Progenitor cell of endocrine pancreas (in vitro differentiated cells): ENCODE measurements at regions not wholly inside any gene's neighbourhood (a gene's known extent, or its start where the extent isn't known, plus 50 kb on each side); places are given as distances from the start of the nearest gene placed in this dataset.

Source experiments
- DNase-seq: peaks from one replicate; pipeline ENCODE4 v3.0.0; 2021; ENCODE audit warnings: low spot score; ENCODE audit not compliant: unreplicated experiment
- H3K27ac Mint-ChIP-seq: 2 replicates; pipeline ENCODE4 v1.8.0; 2021; ENCODE audit warnings: mild to moderate bottlenecking, moderate library complexity, mixed read lengths
- H3K27me3 Mint-ChIP-seq: 2 replicates; pipeline ENCODE4 v1.8.0; 2021; ENCODE audit warnings: mixed read lengths
- H3K36me3 Mint-ChIP-seq: 2 replicates; pipeline ENCODE4 v1.8.0; 2022; ENCODE audit warnings: mixed read lengths; ENCODE audit not compliant: insufficient read depth
- H3K4me1 Mint-ChIP-seq: 2 replicates; pipeline ENCODE4 v1.8.0; 2021; ENCODE audit warnings: low read depth, mixed read lengths
- H3K4me3 Mint-ChIP-seq: 2 replicates; pipeline ENCODE4 v1.8.0; 2021; ENCODE audit warnings: low read depth, mild to moderate bottlenecking, moderate library complexity, mixed read lengths
- H3K9me3 Mint-ChIP-seq: 2 replicates; pipeline ENCODE4 v1.8.0; 2021; ENCODE audit warnings: low read depth, mixed read lengths
- TF ChIP-seq, protein P1 (sequence below): fragments of 200-600 bp; sonication (generic); IDR thresholded peaks from one replicate; pipeline ENCODE4 v1.5.0; 2021; ENCODE audit warnings: antibody characterized with exemption, mild to moderate bottlenecking; ENCODE audit not compliant: unreplicated experiment

DNA sequence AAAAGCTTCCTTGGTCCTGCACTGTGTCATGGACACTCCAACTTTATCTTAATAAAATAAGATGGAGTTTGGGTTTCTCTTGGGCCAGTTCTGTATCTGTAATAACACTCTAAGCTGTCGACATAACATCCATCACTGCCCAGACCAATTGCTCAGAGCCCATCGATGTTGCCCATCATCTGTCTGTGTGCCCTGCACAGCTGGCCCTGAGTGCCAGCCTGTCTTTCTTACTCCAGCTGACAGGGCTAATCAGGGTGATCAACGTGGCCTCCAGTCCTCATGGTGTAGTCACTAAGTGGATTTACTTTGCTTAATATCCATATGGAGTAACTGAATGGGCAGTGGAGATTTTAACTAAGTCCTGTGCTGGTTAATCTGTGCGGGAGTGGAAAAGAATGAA is 419.8 kb upstream of the TPM1 start:
- no peak for DNase-seq
- Mint-ChIP-seq H3K9me3 (no peaks in the 10 kb centered on the region), H3K27ac (no peak overlapping the region), H3K4me1 (peaks cover 3% of the 10 kb centered on the region), H3K27me3 (no peaks in the 10 kb centered on the region), H3K36me3 (no peaks in the 10 kb centered on the region), H3K4me3 (no peak overlapping the region)
- TF ChIP-seq, protein P1, sequence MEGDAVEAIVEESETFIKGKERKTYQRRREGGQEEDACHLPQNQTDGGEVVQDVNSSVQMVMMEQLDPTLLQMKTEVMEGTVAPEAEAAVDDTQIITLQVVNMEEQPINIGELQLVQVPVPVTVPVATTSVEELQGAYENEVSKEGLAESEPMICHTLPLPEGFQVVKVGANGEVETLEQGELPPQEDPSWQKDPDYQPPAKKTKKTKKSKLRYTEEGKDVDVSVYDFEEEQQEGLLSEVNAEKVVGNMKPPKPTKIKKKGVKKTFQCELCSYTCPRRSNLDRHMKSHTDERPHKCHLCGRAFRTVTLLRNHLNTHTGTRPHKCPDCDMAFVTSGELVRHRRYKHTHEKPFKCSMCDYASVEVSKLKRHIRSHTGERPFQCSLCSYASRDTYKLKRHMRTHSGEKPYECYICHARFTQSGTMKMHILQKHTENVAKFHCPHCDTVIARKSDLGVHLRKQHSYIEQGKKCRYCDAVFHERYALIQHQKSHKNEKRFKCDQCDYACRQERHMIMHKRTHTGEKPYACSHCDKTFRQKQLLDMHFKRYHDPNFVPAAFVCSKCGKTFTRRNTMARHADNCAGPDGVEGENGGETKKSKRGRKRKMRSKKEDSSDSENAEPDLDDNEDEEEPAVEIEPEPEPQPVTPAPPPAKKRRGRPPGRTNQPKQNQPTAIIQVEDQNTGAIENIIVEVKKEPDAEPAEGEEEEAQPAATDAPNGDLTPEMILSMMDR = no peak

DNA sequence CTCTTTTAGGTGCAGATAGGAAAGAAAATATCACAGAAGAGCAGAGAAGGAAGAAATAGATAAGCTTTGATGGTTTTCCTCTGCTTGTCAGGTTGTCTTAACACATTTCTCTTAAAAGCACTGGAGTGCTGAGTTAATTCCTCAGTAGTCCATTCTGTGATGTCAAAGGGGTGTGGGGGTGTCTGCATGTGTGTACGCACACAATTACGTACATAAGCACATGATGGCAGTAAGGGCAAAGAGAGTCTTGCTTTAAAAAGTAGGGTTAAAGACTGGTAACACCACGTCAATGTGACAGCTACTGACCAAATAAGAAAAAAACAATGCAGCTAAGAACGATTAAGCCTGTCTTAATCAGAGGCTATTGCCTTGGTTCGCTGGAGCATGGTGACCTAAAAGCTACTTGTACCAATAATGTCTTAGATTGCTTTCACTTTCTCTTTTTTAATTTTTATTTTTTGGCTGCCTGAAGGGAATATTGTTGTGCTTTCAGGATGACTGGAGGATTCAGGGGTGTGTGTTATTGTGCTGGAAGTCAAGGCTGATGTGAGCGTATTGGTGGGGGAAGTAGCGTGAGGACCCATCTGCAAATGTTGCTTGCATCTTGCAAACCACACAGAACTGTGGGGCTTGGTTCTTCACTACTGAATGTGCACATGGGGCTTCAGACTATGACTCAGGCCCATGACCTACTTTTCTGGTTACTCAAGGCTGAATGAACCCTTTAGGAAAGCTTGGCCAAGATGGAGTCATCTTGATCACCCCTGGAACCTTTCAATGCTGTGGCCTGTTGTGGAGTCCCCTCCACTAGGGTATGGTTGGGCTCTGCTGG is 417.8 kb upstream of the TPM1 start:
- Mint-ChIP-seq H3K27ac (peak overlapping the region; percentile 56), H3K4me3 (no peak overlapping the region), H3K4me1 (peaks cover 3% of the 10 kb centered on the region), H3K36me3 (no peaks in the 10 kb centered on the region), H3K27me3 (no peaks in the 10 kb centered on the region), H3K9me3 (no peaks in the 10 kb centered on the region)
- TF ChIP-seq, protein P1 = no peak
- no peak for DNase-seq

DNA sequence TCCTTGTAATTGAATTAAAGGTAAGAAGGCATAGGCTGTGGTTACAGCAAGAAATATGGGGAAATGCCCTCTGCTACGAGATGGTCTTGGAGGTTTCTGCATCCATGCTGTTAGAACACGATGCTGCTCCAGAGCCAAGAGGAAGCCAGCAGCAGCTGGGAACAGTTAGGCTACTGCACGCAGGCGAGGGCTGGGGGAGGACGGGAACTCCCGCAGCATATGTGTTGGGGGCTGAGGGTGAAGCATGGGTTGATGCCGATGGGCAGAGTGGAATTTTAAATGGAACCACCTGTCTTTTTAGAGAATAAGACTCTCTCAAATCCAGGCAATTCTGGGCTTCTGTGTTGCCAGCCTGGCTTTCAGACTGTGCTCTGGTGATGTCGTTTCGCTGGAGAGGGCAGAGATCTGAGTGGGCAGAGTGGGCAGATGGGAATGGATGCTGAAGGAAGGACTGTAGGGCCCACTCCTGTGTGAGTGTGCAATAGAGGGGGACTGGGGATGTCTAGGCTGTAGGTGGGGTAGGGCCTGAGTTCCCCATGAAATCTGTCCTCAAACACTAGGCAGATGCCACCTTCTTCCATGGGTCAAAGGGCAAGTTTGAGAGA is 417.0 kb upstream of the TPM1 start:
- no peak for DNase-seq
- Mint-ChIP-seq H3K4me1 (peaks cover 3% of the 10 kb centered on the region), H3K36me3 (no peaks in the 10 kb centered on the region), H3K27ac (no peak overlapping the region), H3K27me3 (no peaks in the 10 kb centered on the region), H3K4me3 (no peak overlapping the region), H3K9me3 (no peaks in the 10 kb centered on the region)
- TF ChIP-seq, protein P1 = no peak

DNA sequence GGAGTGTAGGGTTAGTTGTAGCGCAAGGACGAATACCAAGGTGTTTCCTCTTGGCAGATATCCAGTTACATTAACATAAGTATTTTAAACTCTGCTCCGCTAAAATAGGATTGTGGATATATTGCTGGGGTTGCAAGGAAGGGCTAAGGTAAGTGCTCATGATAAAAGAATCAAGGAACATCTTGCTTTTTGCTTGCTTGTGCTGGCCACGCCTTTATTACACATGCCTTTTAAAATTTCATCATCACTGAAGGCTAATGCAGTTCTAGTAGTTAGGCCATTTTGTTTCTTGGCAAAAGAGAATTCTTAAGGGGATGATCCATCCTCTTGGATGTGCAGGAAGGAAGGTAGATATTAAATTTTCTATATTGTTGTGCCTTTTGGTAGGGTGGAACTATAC is 415.6 kb upstream of the TPM1 start:
- H3K36me3 Mint-ChIP-seq = no peaks in the 10 kb centered on the region
- no peak for DNase-seq

DNA sequence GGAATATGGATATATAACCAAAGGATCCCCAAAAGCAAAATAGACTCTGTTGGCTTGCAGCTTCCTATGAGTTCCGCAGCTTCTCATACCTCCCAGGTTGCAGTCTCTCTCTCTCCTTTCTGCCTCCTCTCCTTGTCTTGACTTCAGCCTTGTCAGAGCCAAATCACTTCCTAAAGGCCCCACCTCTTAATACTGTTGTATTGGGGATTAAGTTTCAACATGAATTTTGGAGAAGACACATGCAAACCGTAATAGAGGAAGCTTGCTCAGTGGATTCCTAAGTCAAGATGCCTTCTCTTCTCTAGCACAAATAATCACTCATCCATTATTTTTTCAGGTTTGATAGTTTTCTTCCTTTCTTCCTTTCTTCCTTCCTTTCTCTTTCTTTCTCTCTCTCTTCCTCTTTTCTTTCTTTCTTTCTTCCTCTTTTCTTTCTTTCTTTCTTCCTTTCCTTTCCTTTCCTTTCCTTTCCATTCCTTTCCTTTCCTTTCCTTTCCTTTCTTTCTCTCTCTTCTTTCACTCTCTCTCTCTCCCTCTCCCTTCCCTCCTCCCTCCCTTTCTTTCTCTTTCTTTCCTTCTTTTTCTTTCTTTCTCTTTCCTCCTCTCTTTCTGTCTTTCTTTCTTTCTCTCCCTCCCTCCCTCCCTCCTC is 411.3 kb upstream of the TPM1 start:
- Mint-ChIP-seq H3K4me3 (no peak overlapping the region), H3K27ac (no peak overlapping the region), H3K36me3 (no peaks in the 10 kb centered on the region), H3K4me1 (peaks cover 4% of the 10 kb centered on the region), H3K27me3 (no peaks in the 10 kb centered on the region), H3K9me3 (no peaks in the 10 kb centered on the region)
- TF ChIP-seq, protein P1 = no peak
- DNase-seq = no peak

More for the DNA sequence above, 415.6 kb upstream of the TPM1 start:
- H3K4me3 Mint-ChIP-seq = no peak overlapping the region
- H3K9me3 Mint-ChIP-seq = no peaks in the 10 kb centered on the region
- H3K4me1 Mint-ChIP-seq = peaks cover 3% of the 10 kb centered on the region
- TF ChIP-seq, protein P1 = no peak
- no peak overlapping the region for H3K27ac Mint-ChIP-seq
- no peaks in the 10 kb centered on the region for H3K27me3 Mint-ChIP-seq
